ENCODE measurements at regions not wholly inside any gene's neighbourhood (a gene's known extent, or its start where the extent isn't known, plus 50 kb on each side); places are given as distances from the start of the nearest gene placed in this dataset.

DNA sequence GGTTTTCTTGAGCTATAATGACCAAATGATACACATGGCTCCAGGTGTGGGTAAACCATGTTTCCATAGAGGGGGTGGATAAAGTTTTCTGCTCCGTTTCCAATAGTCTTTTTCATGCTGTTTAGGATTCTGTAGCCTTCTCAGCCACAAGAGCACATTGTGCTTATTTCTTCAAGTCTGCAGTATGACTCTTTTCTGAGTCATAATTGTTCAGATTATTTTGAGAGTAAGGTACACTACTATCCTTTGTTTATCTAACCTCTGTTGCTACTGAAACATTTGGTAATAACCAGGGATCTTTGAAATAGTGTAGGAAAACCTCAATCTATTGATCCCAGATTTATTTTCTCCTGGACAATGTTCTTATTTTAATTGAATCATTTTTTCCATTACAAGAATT, 247.9 kb upstream of the BMP2 start:
- H3K4me3 ChIP-seq (ENCODE audit: low read depth in 1 of 3, low read length in 3 of 3) = no peak overlapping the region
- 44% methylated on average over 1 of the region's 1 CpG for WGBS
- H3K9ac ChIP-seq (ENCODE audit: low read depth in 1 of 2, low read length in 2 of 2) = no peak overlapping the region
- TF ChIP-seq YY1 (IDR thresholded peaks at IDR 0.05) (no peak), NR2F2 (IDR thresholded peaks at IDR 0.05) (no peak), FOXA2 (IDR thresholded peaks at IDR 0.05) (no peak), FOXA1 (IDR thresholded peaks at IDR 0.05) (no peak), RAD21 (IDR thresholded peaks at IDR 0.05) (no peak), EGR1 (IDR thresholded peaks at IDR 0.05; ENCODE audit: low read depth in 2 of 2) (no peak)
- TF ChIP-seq, protein P1, sequence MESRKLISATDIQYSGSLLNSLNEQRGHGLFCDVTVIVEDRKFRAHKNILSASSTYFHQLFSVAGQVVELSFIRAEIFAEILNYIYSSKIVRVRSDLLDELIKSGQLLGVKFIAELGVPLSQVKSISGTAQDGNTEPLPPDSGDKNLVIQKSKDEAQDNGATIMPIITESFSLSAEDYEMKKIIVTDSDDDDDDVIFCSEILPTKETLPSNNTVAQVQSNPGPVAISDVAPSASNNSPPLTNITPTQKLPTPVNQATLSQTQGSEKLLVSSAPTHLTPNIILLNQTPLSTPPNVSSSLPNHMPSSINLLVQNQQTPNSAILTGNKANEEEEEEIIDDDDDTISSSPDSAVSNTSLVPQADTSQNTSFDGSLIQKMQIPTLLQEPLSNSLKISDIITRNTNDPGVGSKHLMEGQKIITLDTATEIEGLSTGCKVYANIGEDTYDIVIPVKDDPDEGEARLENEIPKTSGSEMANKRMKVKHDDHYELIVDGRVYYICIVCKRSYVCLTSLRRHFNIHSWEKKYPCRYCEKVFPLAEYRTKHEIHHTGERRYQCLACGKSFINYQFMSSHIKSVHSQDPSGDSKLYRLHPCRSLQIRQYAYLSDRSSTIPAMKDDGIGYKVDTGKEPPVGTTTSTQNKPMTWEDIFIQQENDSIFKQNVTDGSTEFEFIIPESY (IDR thresholded peaks at IDR 0.05) = no peak
- TF ChIP-seq, protein P2, sequence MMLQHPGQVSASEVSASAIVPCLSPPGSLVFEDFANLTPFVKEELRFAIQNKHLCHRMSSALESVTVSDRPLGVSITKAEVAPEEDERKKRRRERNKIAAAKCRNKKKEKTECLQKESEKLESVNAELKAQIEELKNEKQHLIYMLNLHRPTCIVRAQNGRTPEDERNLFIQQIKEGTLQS (IDR thresholded peaks at IDR 0.05) = no peak
- TF ChIP-seq, protein P3, sequence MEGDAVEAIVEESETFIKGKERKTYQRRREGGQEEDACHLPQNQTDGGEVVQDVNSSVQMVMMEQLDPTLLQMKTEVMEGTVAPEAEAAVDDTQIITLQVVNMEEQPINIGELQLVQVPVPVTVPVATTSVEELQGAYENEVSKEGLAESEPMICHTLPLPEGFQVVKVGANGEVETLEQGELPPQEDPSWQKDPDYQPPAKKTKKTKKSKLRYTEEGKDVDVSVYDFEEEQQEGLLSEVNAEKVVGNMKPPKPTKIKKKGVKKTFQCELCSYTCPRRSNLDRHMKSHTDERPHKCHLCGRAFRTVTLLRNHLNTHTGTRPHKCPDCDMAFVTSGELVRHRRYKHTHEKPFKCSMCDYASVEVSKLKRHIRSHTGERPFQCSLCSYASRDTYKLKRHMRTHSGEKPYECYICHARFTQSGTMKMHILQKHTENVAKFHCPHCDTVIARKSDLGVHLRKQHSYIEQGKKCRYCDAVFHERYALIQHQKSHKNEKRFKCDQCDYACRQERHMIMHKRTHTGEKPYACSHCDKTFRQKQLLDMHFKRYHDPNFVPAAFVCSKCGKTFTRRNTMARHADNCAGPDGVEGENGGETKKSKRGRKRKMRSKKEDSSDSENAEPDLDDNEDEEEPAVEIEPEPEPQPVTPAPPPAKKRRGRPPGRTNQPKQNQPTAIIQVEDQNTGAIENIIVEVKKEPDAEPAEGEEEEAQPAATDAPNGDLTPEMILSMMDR (IDR thresholded peaks at IDR 0.05; ENCODE audit: low read depth, low read length, missing input control) = no peak
- no peak overlapping the region for H3K27ac ChIP-seq (ENCODE audit: low read depth in 1 of 2, low read length in 2 of 2)
- H3K27me3 ChIP-seq (ENCODE audit: control insufficient read depth in 4 of 4, insufficient read depth in 4 of 4, low read length in 3 of 4) = peaks cover 0 to 2% (median 0%) of the 10 kb centered on the region in 4 donors
- no peaks in the 10 kb centered on the region for H3K36me3 ChIP-seq (ENCODE audit: control insufficient read depth in 4 of 4, insufficient read depth in 3 of 4, low read depth in 1 of 4, low read length in 3 of 4)
- no peak for DNase-seq (ENCODE audit: low spot score)
- peaks cover 0 to 5% (median 0%) of the 10 kb centered on the region in 4 donors for H3K9me3 ChIP-seq (ENCODE audit: control insufficient read depth in 4 of 4, low read length in 3 of 4)
- H3K4me1 ChIP-seq (ENCODE audit: control insufficient read depth in 4 of 4, insufficient read depth in 4 of 4, low read length in 3 of 4) = no peaks in the 10 kb centered on the region

DNA sequence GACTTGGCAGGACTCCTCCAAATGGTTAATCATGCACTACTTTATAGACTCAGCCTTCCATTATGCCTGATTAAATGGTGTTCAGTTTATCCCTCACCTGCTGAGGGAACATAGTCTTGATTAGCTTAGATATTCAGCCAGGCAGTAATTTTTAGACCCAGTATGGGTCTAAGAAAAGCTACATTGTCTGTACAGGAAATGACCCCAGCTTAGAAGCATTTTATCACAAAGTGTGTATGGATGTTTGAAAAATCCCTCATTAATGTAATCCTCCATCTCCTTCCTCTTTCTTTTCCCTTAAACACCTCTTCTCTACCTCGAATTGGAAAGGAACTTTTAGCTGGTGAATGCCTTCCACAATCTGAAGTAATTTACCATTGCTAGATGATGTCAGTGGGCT, 252.2 kb upstream of the BMP2 start:
- Histone ChIP-seq H3K36me3 (ENCODE audit: control insufficient read depth in 4 of 4, insufficient read depth in 3 of 4, low read depth in 1 of 4, low read length in 3 of 4) (no peaks in the 10 kb centered on the region), H3K27me3 (ENCODE audit: control insufficient read depth in 4 of 4, insufficient read depth in 4 of 4, low read length in 3 of 4) (peaks cover 0 to 2% (median 0%) of the 10 kb centered on the region in 4 donors), H3K4me1 (ENCODE audit: control insufficient read depth in 4 of 4, insufficient read depth in 4 of 4, low read length in 3 of 4) (no peaks in the 10 kb centered on the region), H3K4me3 (ENCODE audit: low read depth in 1 of 3, low read length in 3 of 3) (no peak overlapping the region), H3K9me3 (ENCODE audit: control insufficient read depth in 4 of 4, low read length in 3 of 4) (no peaks in the 10 kb centered on the region), H3K27ac (ENCODE audit: low read depth in 1 of 2, low read length in 2 of 2) (no peak overlapping the region), H3K9ac (ENCODE audit: low read depth in 1 of 2, low read length in 2 of 2) (no peak overlapping the region)
- TF ChIP-seq, protein P1 (IDR thresholded peaks at IDR 0.05) = no peak
- TF ChIP-seq JUND (IDR thresholded peaks at IDR 0.05) (no peak), RXRA (IDR thresholded peaks at IDR 0.05) (no peak), TAF1 (conservative IDR thresholded peaks at IDR 0.05) (no peak), EGR1 (IDR thresholded peaks at IDR 0.05; ENCODE audit: low read depth in 2 of 2) (no peak), HNF4G (IDR thresholded peaks at IDR 0.05) (no peak), YY1 (IDR thresholded peaks at IDR 0.05) (no peak)
- TF ChIP-seq, protein P2 (IDR thresholded peaks at IDR 0.05) = no peak
- TF ChIP-seq, protein P4, sequence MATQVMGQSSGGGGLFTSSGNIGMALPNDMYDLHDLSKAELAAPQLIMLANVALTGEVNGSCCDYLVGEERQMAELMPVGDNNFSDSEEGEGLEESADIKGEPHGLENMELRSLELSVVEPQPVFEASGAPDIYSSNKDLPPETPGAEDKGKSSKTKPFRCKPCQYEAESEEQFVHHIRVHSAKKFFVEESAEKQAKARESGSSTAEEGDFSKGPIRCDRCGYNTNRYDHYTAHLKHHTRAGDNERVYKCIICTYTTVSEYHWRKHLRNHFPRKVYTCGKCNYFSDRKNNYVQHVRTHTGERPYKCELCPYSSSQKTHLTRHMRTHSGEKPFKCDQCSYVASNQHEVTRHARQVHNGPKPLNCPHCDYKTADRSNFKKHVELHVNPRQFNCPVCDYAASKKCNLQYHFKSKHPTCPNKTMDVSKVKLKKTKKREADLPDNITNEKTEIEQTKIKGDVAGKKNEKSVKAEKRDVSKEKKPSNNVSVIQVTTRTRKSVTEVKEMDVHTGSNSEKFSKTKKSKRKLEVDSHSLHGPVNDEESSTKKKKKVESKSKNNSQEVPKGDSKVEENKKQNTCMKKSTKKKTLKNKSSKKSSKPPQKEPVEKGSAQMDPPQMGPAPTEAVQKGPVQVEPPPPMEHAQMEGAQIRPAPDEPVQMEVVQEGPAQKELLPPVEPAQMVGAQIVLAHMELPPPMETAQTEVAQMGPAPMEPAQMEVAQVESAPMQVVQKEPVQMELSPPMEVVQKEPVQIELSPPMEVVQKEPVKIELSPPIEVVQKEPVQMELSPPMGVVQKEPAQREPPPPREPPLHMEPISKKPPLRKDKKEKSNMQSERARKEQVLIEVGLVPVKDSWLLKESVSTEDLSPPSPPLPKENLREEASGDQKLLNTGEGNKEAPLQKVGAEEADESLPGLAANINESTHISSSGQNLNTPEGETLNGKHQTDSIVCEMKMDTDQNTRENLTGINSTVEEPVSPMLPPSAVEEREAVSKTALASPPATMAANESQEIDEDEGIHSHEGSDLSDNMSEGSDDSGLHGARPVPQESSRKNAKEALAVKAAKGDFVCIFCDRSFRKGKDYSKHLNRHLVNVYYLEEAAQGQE (IDR thresholded peaks at IDR 0.05) = no peak
- TF ChIP-seq, protein P3 (IDR thresholded peaks at IDR 0.05; ENCODE audit: low read depth, low read length, missing input control) = no peak
- no peak for DNase-seq (ENCODE audit: low spot score)
- 5% methylated on average over 1 of the region's 1 CpG for WGBS
